ENCODE measurements at regions not wholly inside any gene's neighbourhood (a gene's known extent, or its start where the extent isn't known, plus 50 kb on each side); places are given as distances from the start of the nearest gene placed in this dataset.
A peak's percentile ranks its signal among the peaks of the same experiment; 100 is the strongest.

DNA sequence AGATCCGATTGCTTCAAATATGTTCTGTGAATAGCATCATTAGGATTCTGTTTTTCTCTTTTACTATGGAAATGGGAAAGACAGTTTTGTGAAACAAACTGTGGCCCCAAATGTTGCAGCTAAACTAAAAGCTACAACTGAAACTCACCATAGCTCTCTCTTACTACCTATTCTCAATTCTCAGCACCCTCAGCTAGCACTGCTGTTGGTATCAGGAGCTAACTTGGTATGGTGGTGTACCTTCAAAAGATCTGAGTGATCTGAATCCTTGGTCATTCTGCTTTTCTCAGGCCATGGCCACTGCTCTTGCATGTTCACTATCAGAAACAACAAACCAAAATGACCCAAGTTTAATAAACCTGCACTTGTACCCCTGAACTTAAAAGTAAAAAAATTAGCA, 1208.0 kb downstream of the SORCS1 start:
- DNase-seq: no peak
- H3K27ac ChIP-seq: no peak overlapping the region
- no peak for TF ChIP-seq POLR2A (IDR thresholded peaks at IDR 0.05)
- TF ChIP-seq, protein P1, sequence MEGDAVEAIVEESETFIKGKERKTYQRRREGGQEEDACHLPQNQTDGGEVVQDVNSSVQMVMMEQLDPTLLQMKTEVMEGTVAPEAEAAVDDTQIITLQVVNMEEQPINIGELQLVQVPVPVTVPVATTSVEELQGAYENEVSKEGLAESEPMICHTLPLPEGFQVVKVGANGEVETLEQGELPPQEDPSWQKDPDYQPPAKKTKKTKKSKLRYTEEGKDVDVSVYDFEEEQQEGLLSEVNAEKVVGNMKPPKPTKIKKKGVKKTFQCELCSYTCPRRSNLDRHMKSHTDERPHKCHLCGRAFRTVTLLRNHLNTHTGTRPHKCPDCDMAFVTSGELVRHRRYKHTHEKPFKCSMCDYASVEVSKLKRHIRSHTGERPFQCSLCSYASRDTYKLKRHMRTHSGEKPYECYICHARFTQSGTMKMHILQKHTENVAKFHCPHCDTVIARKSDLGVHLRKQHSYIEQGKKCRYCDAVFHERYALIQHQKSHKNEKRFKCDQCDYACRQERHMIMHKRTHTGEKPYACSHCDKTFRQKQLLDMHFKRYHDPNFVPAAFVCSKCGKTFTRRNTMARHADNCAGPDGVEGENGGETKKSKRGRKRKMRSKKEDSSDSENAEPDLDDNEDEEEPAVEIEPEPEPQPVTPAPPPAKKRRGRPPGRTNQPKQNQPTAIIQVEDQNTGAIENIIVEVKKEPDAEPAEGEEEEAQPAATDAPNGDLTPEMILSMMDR (IDR thresholded peaks at IDR 0.05): no peak
- H3K4me3 ChIP-seq: no peak overlapping the region
- intact Hi-C loops (cut with DNase I): no loop called here
- H3K9me3 ChIP-seq (replicated peaks in 1 of 3): no peaks in the 10 kb centered on the region
- H3K4me1 ChIP-seq (replicated peaks in 1 of 2): no peaks in the 10 kb centered on the region
- H3K36me3 ChIP-seq (replicated peaks in 1 of 2): no peaks in the 10 kb centered on the region
- H3K27me3 ChIP-seq: no peaks in the 10 kb centered on the region
- WGBS, 4 donors: 69 to 86% (median 75%) methylated on average over 1 of the region's 1 CpG

- Histone ChIP-seq H3K4me3 (no peak overlapping the region), H3K27me3 (no peaks in the 10 kb centered on the region), H3K27ac (no peak overlapping the region), H3K9me3 (replicated peaks in 1 of 3) (no peaks in the 10 kb centered on the region), H3K4me1 (replicated peaks in 1 of 2) (no peaks in the 10 kb centered on the region), H3K36me3 (replicated peaks in 1 of 2) (no peaks in the 10 kb centered on the region)
- DNase-seq: no peak
- TF ChIP-seq, protein P1 (IDR thresholded peaks at IDR 0.05): no peak
- TF ChIP-seq POLR2A (IDR thresholded peaks at IDR 0.05): no peak
- intact Hi-C loops (cut with DNase I): no loop called here
- 69 to 78% (median 73%) methylated on average over 3 of the region's 3 CpGs for WGBS, 4 donors
These were observed 1210.6 kb downstream of the SORCS1 start for GRCh38 chr10:105953861-105954260.

DNA sequence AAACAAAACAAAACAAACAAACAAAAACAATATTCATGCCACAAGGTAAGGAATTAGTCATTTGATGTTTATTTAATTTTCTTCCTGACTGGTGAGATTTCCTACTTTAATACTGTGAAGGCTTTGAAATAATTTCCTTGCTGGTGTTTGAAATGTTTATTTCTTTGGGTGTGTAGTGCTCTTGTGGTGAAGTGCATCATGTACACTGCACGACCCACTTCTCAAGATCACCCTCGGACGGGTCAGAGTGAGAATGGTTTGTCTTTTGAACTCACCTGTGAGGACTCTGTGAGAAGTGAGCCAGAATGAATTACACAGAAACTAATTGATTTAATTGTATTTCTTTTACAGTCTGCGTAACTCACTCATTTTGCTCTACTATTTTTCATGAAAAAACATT, 1211.5 kb downstream of the SORCS1 start:
- intact Hi-C loops (cut with DNase I): no loop called here

DNA sequence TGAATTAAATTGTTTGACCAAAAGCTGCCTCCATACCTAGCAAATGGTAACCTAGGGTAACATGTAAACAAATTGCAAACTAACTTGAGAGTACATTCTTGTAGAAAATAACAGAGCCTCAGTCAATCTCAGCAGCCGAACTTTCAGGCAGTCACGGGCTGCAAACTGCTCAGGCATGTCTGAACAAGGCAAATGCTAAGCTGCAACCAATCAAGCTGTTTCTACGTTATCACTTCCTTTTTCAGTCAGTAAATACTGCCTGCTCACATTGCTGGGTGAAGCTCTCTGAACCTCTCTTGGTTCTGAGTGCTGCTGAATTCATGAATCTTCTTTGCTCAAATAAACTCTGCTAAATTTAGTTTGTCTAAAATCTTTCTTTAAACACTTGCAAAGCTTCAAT, 1212.4 kb downstream of the SORCS1 start:
- Histone ChIP-seq H3K27ac (no peak overlapping the region), H3K36me3 (replicated peaks in 1 of 2) (no peaks in the 10 kb centered on the region), H3K27me3 (no peaks in the 10 kb centered on the region), H3K4me1 (replicated peaks in 1 of 2) (no peaks in the 10 kb centered on the region), H3K4me3 (no peak overlapping the region), H3K9me3 (replicated peaks in 1 of 3) (no peaks in the 10 kb centered on the region)
- no peak for TF ChIP-seq POLR2A (IDR thresholded peaks at IDR 0.05)
- TF ChIP-seq, protein P1 (IDR thresholded peaks at IDR 0.05): no peak
- peak in 1 of 7 donors; percentile 13 for DNase-seq
- intact Hi-C loops (cut with DNase I): no loop called here
- 23 to 28% (median 26%) methylated on average over 3 of the region's 3 CpGs for WGBS, 4 donors

More for the DNA sequence above, 1211.5 kb downstream of the SORCS1 start:
- Histone ChIP-seq H3K4me1 (replicated peaks in 1 of 2) (no peaks in the 10 kb centered on the region), H3K4me3 (no peak overlapping the region), H3K27me3 (no peaks in the 10 kb centered on the region), H3K36me3 (replicated peaks in 1 of 2) (no peaks in the 10 kb centered on the region), H3K9me3 (replicated peaks in 1 of 3) (no peaks in the 10 kb centered on the region), H3K27ac (no peak overlapping the region)
- 62 to 78% (median 69%) methylated on average over 4 of the region's 4 CpGs for WGBS, 4 donors
- TF ChIP-seq POLR2A (IDR thresholded peaks at IDR 0.05): no peak
- TF ChIP-seq, protein P1 (IDR thresholded peaks at IDR 0.05): no peak
- no peak for DNase-seq

Data from adrenal gland (tissue), 9 donors.